Uterus (tissue), 2 donors: ENCODE measurements at regions not wholly inside any gene's neighbourhood (a gene's known extent, or its start where the extent isn't known, plus 50 kb on each side); places are given as distances from the start of the nearest gene placed in this dataset.

Experiments used
- POLR2A ChIP-seq, 2 donors: fragments of 450-650 bp; IDR thresholded peaks; one replicate each; pipeline ENCODE4 v1.6.1; 2016; ENCODE audit warnings: antibody characterized with exemption in 2 of 2, mild to moderate bottlenecking in 1 of 2, moderate library complexity in 1 of 2
- TF ChIP-seq, protein P1 (sequence below), 4 experiments: fragments of 200-600 bp in 2 of 4; fragments of 450-650 bp in 2 of 4; sonication (generic) in 2 of 4; IDR thresholded peaks; one replicate each; pipeline ENCODE4 v1.5.1; 2016 to 2019; ENCODE audit warnings: antibody characterized with exemption in 4 of 4, mild to moderate bottlenecking in 2 of 4, moderate library complexity in 1 of 4

DNA sequence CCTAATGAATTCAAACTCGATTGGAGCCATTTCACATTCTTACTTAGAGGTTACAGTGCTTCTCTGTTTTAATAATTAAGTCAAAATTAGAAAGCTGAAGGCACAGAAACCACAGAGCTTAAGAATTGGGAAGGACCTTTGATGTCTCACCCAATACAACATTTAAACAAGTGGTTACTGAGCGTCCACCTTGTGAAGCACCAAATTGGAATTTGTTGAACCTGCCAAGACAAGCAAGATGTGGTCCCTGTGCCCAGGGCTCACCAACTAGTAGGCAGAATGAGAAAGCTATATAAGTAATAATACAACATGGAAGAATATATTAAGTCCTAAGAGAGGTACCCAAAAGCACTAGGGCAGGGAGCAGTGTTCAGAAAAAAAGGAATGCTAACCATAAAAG is 64.5 kb upstream of the NPAS2 start:
- TF ChIP-seq, protein P1, sequence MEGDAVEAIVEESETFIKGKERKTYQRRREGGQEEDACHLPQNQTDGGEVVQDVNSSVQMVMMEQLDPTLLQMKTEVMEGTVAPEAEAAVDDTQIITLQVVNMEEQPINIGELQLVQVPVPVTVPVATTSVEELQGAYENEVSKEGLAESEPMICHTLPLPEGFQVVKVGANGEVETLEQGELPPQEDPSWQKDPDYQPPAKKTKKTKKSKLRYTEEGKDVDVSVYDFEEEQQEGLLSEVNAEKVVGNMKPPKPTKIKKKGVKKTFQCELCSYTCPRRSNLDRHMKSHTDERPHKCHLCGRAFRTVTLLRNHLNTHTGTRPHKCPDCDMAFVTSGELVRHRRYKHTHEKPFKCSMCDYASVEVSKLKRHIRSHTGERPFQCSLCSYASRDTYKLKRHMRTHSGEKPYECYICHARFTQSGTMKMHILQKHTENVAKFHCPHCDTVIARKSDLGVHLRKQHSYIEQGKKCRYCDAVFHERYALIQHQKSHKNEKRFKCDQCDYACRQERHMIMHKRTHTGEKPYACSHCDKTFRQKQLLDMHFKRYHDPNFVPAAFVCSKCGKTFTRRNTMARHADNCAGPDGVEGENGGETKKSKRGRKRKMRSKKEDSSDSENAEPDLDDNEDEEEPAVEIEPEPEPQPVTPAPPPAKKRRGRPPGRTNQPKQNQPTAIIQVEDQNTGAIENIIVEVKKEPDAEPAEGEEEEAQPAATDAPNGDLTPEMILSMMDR (IDR thresholded peaks at IDR 0.05) = no peak
- no peak for TF ChIP-seq POLR2A (IDR thresholded peaks at IDR 0.05)
